ENCODE measurements at regions not wholly inside any gene's neighbourhood (a gene's known extent, or its start where the extent isn't known, plus 50 kb on each side); places are given as distances from the start of the nearest gene placed in this dataset.

DNA sequence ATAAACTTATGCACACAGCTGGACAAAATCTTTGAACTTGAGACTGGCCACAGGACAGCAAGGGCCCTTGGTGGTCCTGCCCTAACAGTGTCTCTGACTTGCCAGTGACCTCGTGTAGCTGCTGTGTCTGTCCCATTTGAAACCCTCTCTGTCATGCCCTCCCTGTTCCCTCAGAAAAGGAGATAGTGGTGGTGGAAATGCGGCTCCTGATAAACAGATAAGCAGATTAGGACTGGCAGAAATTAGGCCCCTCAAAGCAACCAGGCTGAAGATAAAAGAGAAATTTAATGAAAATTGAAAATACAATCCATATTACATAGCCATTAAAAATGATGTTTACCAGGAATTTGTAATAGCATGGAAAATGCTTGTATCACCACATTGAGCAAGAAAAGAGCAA lies 136.6 kb upstream of the ATP6AP2 start:
- dilution Hi-C loops (cut with MboI; ENCODE audit: extremely low pct_ligation_motif_present, low sequenced_read_pairs): no loop called here
- no TSS peak for BruUV-seq (replicated peaks)
- no peaks in the 10 kb centered on the region for H3K27me3 ChIP-seq (ENCODE audit: control insufficient read depth in 2 of 2, insufficient read depth in 2 of 2, low read length in 2 of 2)

DNA sequence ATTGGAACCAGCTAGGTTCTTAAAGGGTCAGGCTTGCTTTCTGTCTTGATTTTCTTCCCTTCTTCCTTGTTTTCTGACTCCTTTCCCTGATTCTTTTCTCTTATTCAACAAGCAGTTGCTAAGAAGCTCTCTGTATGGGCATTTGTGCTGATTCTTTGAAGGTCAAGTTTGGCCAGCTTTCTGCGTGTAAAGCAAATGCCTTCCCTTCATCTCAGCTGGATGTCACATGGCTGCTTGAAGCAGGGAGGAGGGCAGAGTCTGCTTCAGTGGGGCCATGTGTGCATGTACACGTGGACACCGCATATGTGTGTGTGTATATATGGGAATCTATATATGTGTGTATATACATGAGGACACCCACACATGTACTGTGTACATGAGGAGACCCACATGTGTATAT lies 139.9 kb upstream of the ATP6AP2 start:
- Histone ChIP-seq H3K27ac (ENCODE audit: insufficient read depth, low read depth, low read length) (no peak overlapping the region), H4K20me1 (replicated peaks; ENCODE audit: control insufficient read depth, extremely low read depth, insufficient read depth, low read length) (no peaks in the 10 kb centered on the region), H3K9me3 (replicated peaks; ENCODE audit: control insufficient read depth, insufficient read depth, low read length) (no peaks in the 10 kb centered on the region), H3K27me3 (ENCODE audit: control insufficient read depth in 2 of 2, insufficient read depth in 2 of 2, low read length in 2 of 2) (no peaks in the 10 kb centered on the region), H3K9ac (replicated peaks; ENCODE audit: extremely low read depth, insufficient read depth, low read length) (no peak overlapping the region), H3K4me1 (ENCODE audit: control insufficient read depth, extremely low read depth, insufficient read depth, low read length) (no peaks in the 10 kb centered on the region), H3K9me1 (replicated peaks; ENCODE audit: control insufficient read depth, extremely low read depth, insufficient read depth, low read length) (no peaks in the 10 kb centered on the region), H3K36me3 (ENCODE audit: control insufficient read depth in 2 of 2, extremely low read depth in 1 of 2, insufficient read depth in 2 of 2, low read length in 2 of 2) (no peaks in the 10 kb centered on the region), H3K4me2 (ENCODE audit: insufficient read depth, low read length) (no peak overlapping the region), H2AFZ (ENCODE audit: low read depth, low read length) (no peak overlapping the region), H3K4me3 (replicated peaks in 1 of 3; ENCODE audit: insufficient read depth in 1 of 3, low read depth in 1 of 3, low read length in 3 of 3) (no peak overlapping the region), H3K79me2 (ENCODE audit: control insufficient read depth, insufficient read depth, low read length) (no peaks in the 10 kb centered on the region)
- BruUV-seq (replicated peaks): no TSS peak
- intact Hi-C loops (cut with micrococcal nuclease): no loop called here
- ChIA-PET CTCF (no interaction called here), POLR2A (no interaction called here)
- DNase-seq (ENCODE audit: low read depth, low spot score): no peak
- dilution Hi-C loops (cut with MboI; ENCODE audit: extremely low pct_ligation_motif_present, low sequenced_read_pairs): no loop called here
- no peak for FAIRE-seq
- TF ChIP-seq GATA2 (IDR thresholded peaks at IDR 0.05; ENCODE audit: insufficient read depth, insufficient read length, low read depth, low read length): no peak
- TF ChIP-seq, protein P1, sequence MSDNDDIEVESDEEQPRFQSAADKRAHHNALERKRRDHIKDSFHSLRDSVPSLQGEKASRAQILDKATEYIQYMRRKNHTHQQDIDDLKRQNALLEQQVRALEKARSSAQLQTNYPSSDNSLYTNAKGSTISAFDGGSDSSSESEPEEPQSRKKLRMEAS (IDR thresholded peaks at IDR 0.05; ENCODE audit: insufficient read depth, insufficient read length): no peak
- TF ChIP-seq POLR2AphosphoS5 (IDR thresholded peaks at IDR 0.05; ENCODE audit: insufficient read depth, low read depth, low read length): no peak
- no peak for TF ChIP-seq JUN (IDR thresholded peaks at IDR 0.05; ENCODE audit: borderline replicate concordance, insufficient read depth, insufficient read length, low read depth)
- no peak for TF ChIP-seq MYC (IDR thresholded peaks at IDR 0.05; ENCODE audit: low read depth, low read length)

More for the DNA sequence above, 136.6 kb upstream of the ATP6AP2 start:
- Histone ChIP-seq H3K9me3 (replicated peaks; ENCODE audit: control insufficient read depth, insufficient read depth, low read length) (no peaks in the 10 kb centered on the region), H3K27ac (ENCODE audit: insufficient read depth, low read depth, low read length) (no peak overlapping the region), H3K79me2 (ENCODE audit: control insufficient read depth, insufficient read depth, low read length) (no peaks in the 10 kb centered on the region), H3K9ac (replicated peaks; ENCODE audit: extremely low read depth, insufficient read depth, low read length) (no peak overlapping the region), H2AFZ (ENCODE audit: low read depth, low read length) (no peak overlapping the region), H3K4me3 (replicated peaks in 1 of 3; ENCODE audit: insufficient read depth in 1 of 3, low read depth in 1 of 3, low read length in 3 of 3) (no peak overlapping the region), H3K4me1 (ENCODE audit: control insufficient read depth, extremely low read depth, insufficient read depth, low read length) (no peaks in the 10 kb centered on the region), H3K36me3 (ENCODE audit: control insufficient read depth in 2 of 2, extremely low read depth in 1 of 2, insufficient read depth in 2 of 2, low read length in 2 of 2) (no peaks in the 10 kb centered on the region), H3K4me2 (ENCODE audit: insufficient read depth, low read length) (no peak overlapping the region), H4K20me1 (replicated peaks; ENCODE audit: control insufficient read depth, extremely low read depth, insufficient read depth, low read length) (no peaks in the 10 kb centered on the region), H3K9me1 (replicated peaks; ENCODE audit: control insufficient read depth, extremely low read depth, insufficient read depth, low read length) (no peaks in the 10 kb centered on the region)
- ChIA-PET POLR2A (no interaction called here), CTCF (no interaction called here)
- DNase-seq (ENCODE audit: low read depth, low spot score) (no peak), FAIRE-seq (no peak)
- TF ChIP-seq POLR2A (IDR thresholded peaks at IDR 0.05; ENCODE audit: low read depth, low read length): no peak
- no peak for TF ChIP-seq JUN (IDR thresholded peaks at IDR 0.05; ENCODE audit: borderline replicate concordance, insufficient read depth, insufficient read length, low read depth)
- TF ChIP-seq MYC (IDR thresholded peaks at IDR 0.05; ENCODE audit: low read depth, low read length): no peak
- intact Hi-C loops (cut with micrococcal nuclease): no loop called here

All from endothelial cell of umbilical vein (primary cell).